GM21390 (cell line): ENCODE measurements at regions not wholly inside any gene's neighbourhood (a gene's known extent, or its start where the extent isn't known, plus 50 kb on each side); places are given as distances from the start of the nearest gene placed in this dataset.
A peak's percentile ranks its signal among the peaks of the same experiment; 100 is the strongest.
"Not testable (repeated sequence)": the region's sequence is repeated elsewhere in the genome, so short reads cannot be mapped to it uniquely, and the experiment has no call there.

ENCODE experiments used
- ATAC-seq: cut with Tn5 transposase; IDR thresholded peaks from one replicate; pipeline ENCODE4 v1.9.1; 2021; ENCODE audit not compliant: unreplicated experiment

GRCh38 chr17:20896153-20896649, 146.6 kb downstream of the USP22 start:
- ATAC-seq: no peak

- not testable (repeated sequence) for ATAC-seq
Observed at GRCh38 chr17:20898726-20899125, 144.1 kb downstream of the USP22 start.

GRCh38 chr17:20902496-20902895, 140.3 kb downstream of the USP22 start:
- ATAC-seq: not testable (repeated sequence)

GRCh38 chr17:20903549-20903948, 139.3 kb downstream of the USP22 start:
- ATAC-seq: not testable (repeated sequence)

GRCh38 chr17:20908313-20909267, 134.2 kb downstream of the USP22 start:
- peak; percentile 92 for ATAC-seq

GRCh38 chr17:20914658-20915057, 128.2 kb downstream of the USP22 start:
- ATAC-seq: no peak

- no peak for ATAC-seq
Observed at GRCh38 chr17:20916383-20916782, 126.4 kb downstream of the USP22 start.

- not testable (repeated sequence) for ATAC-seq
Observed at GRCh38 chr17:20917610-20918306, 125.1 kb downstream of the USP22 start.

- no peak for ATAC-seq
Observed at GRCh38 chr17:20920095-20920814, 122.6 kb downstream of the USP22 start.

GRCh38 chr17:20920815-20921199, 122.0 kb downstream of the USP22 start:
- no peak for ATAC-seq

GRCh38 chr17:20922128-20922670, 120.6 kb downstream of the USP22 start:
- no peak for ATAC-seq

GRCh38 chr17:20924306-20924705, 118.5 kb downstream of the USP22 start:
- no peak for ATAC-seq

GRCh38 chr17:20925091-20925490, 117.7 kb downstream of the USP22 start:
- ATAC-seq: no peak

GRCh38 chr17:20925954-20926353, 116.9 kb downstream of the USP22 start:
- ATAC-seq: no peak

- no peak for ATAC-seq
Observed at GRCh38 chr17:20926532-20926931, 116.3 kb downstream of the USP22 start.

- ATAC-seq: no peak
Observed at GRCh38 chr17:20927308-20927977, 115.4 kb downstream of the USP22 start.

- no peak for ATAC-seq
Observed at GRCh38 chr17:20929334-20929733, 113.5 kb downstream of the USP22 start.

GRCh38 chr17:20930081-20930760, 112.6 kb downstream of the USP22 start:
- ATAC-seq: no peak

GRCh38 chr17:20933040-20933439, 109.8 kb downstream of the USP22 start:
- ATAC-seq: not testable (repeated sequence)

- ATAC-seq: no peak
Observed at GRCh38 chr17:20934288-20934687, 108.5 kb downstream of the USP22 start.
